ENCODE measurements at regions not wholly inside any gene's neighbourhood (a gene's known extent, or its start where the extent isn't known, plus 50 kb on each side); places are given as distances from the start of the nearest gene placed in this dataset.

GRCh38 chr10:131799429-131799828 is 101.4 kb upstream of the PPP2R2D start:
- no peak for DNase-seq (ENCODE audit: low spot score)

- DNase-seq (ENCODE audit: low spot score): no peak
Measured at GRCh38 chr10:131802156-131802915, 98.5 kb upstream of the PPP2R2D start.

GRCh38 chr10:131802996-131803395 is 97.8 kb upstream of the PPP2R2D start:
- DNase-seq (ENCODE audit: low spot score): no peak

- no peak for DNase-seq (ENCODE audit: low spot score)
Measured at GRCh38 chr10:131803860-131804425, 96.9 kb upstream of the PPP2R2D start.

- DNase-seq (ENCODE audit: low spot score): no peak
Measured at GRCh38 chr10:131804551-131805295, 96.1 kb upstream of the PPP2R2D start.

- DNase-seq (ENCODE audit: low spot score): no peak
Measured at GRCh38 chr10:131805696-131806095, 95.1 kb upstream of the PPP2R2D start.

GRCh38 chr10:131806146-131806545 is 94.7 kb upstream of the PPP2R2D start:
- no peak for DNase-seq (ENCODE audit: low spot score)

- no peak for DNase-seq (ENCODE audit: low spot score)
Measured at GRCh38 chr10:131806646-131807317, 94.0 kb upstream of the PPP2R2D start.

- no peak for DNase-seq (ENCODE audit: low spot score)
Measured at GRCh38 chr10:131808370-131808930, 92.4 kb upstream of the PPP2R2D start.

GRCh38 chr10:131810036-131810804 is 90.6 kb upstream of the PPP2R2D start:
- no peak for DNase-seq (ENCODE audit: low spot score)

GRCh38 chr10:131810805-131811629 is 89.8 kb upstream of the PPP2R2D start:
- DNase-seq (ENCODE audit: low spot score): no peak

- DNase-seq (ENCODE audit: low spot score): no peak
Measured at GRCh38 chr10:131811630-131812403, 89.0 kb upstream of the PPP2R2D start.

GRCh38 chr10:131812736-131813604 is 87.8 kb upstream of the PPP2R2D start:
- no peak for DNase-seq (ENCODE audit: low spot score)

GRCh38 chr10:131814567-131815265 is 86.1 kb upstream of the PPP2R2D start:
- DNase-seq (ENCODE audit: low spot score): no peak

- DNase-seq (ENCODE audit: low spot score): no peak
Measured at GRCh38 chr10:131815266-131816156, 85.3 kb upstream of the PPP2R2D start.

GRCh38 chr10:131816157-131816775 is 84.5 kb upstream of the PPP2R2D start:
- no peak for DNase-seq (ENCODE audit: low spot score)
